ENCODE measurements at regions not wholly inside any gene's neighbourhood (a gene's known extent, or its start where the extent isn't known, plus 50 kb on each side); places are given as distances from the start of the nearest gene placed in this dataset.

DNA sequence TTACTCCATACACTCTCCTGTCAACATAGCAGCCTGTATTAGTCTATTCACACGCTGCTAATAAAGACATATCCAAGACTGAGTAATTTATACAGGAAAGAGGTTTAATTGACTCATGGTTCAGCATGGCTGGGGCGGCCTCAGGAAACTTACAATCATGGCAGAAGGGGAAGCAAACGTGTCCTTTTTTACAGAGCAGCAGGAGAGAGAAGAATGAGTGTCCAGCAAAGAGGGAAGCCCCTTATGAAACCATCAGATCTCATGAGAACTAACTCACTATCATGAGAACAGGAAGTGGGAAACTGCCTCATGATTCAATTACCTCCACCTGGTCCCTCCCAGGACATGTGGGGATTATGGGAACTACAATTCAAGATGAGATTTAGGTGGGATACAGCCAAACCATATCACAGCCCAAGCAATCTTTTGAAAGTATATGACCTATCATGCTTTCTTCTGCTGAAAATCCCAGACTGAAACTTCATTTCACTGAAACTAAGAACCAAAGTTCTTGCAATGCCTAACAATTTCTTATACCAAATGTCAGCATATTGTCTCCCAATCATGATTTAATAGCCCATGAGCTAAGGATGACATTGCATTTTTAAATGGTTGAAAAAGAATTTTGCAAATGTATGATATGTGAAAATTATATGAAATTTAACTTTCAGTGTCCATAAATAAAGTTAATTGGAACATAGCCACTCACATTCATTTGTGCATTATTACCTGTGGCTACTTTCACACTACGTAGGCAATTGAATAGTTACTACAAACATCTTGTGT is 686.8 kb upstream of the ZEB2 start:
- TF ChIP-seq POLR2AphosphoS5 (IDR thresholded peaks at IDR 0.05) (no peak), POLR2A (IDR thresholded peaks at IDR 0.05) (no peak), EP300 (IDR thresholded peaks at IDR 0.05) (no peak)
- TF ChIP-seq, protein P1, sequence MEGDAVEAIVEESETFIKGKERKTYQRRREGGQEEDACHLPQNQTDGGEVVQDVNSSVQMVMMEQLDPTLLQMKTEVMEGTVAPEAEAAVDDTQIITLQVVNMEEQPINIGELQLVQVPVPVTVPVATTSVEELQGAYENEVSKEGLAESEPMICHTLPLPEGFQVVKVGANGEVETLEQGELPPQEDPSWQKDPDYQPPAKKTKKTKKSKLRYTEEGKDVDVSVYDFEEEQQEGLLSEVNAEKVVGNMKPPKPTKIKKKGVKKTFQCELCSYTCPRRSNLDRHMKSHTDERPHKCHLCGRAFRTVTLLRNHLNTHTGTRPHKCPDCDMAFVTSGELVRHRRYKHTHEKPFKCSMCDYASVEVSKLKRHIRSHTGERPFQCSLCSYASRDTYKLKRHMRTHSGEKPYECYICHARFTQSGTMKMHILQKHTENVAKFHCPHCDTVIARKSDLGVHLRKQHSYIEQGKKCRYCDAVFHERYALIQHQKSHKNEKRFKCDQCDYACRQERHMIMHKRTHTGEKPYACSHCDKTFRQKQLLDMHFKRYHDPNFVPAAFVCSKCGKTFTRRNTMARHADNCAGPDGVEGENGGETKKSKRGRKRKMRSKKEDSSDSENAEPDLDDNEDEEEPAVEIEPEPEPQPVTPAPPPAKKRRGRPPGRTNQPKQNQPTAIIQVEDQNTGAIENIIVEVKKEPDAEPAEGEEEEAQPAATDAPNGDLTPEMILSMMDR (IDR thresholded peaks at IDR 0.05) = no peak
